ENCODE measurements at regions not wholly inside any gene's neighbourhood (a gene's known extent, or its start where the extent isn't known, plus 50 kb on each side); places are given as distances from the start of the nearest gene placed in this dataset.

- H3K36me3 Mint-ChIP-seq (ENCODE audit: unreplicated experiment), result peaks cover 5% of the 10 kb centered on the region
- DNase-seq, result no peak
- H3K4me3 Mint-ChIP-seq (ENCODE audit: unreplicated experiment), result no peak overlapping the region
- H3K4me1 Mint-ChIP-seq (ENCODE audit: low read depth, unreplicated experiment), result peaks cover 4% of the 10 kb centered on the region
- no peaks in the 10 kb centered on the region for H3K9me3 Mint-ChIP-seq (ENCODE audit: unreplicated experiment)
- peaks cover 1% of the 10 kb centered on the region for H3K27me3 Mint-ChIP-seq (ENCODE audit: unreplicated experiment)
- TF ChIP-seq, protein P1, sequence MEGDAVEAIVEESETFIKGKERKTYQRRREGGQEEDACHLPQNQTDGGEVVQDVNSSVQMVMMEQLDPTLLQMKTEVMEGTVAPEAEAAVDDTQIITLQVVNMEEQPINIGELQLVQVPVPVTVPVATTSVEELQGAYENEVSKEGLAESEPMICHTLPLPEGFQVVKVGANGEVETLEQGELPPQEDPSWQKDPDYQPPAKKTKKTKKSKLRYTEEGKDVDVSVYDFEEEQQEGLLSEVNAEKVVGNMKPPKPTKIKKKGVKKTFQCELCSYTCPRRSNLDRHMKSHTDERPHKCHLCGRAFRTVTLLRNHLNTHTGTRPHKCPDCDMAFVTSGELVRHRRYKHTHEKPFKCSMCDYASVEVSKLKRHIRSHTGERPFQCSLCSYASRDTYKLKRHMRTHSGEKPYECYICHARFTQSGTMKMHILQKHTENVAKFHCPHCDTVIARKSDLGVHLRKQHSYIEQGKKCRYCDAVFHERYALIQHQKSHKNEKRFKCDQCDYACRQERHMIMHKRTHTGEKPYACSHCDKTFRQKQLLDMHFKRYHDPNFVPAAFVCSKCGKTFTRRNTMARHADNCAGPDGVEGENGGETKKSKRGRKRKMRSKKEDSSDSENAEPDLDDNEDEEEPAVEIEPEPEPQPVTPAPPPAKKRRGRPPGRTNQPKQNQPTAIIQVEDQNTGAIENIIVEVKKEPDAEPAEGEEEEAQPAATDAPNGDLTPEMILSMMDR (IDR thresholded peaks at IDR 0.05; ENCODE audit: partially characterized antibody, unreplicated experiment), result no peak
- H3K27ac Mint-ChIP-seq (ENCODE audit: unreplicated experiment), result no peak overlapping the region
These were observed 123.9 kb upstream of the ABCA1 start for GRCh38 chr9:105051897-105052296.

GRCh38 chr9:105052346-105052745 lies 124.4 kb upstream of the ABCA1 start:
- TF ChIP-seq, protein P1 (IDR thresholded peaks at IDR 0.05; ENCODE audit: partially characterized antibody, unreplicated experiment), result no peak
- Mint-ChIP-seq H3K4me1 (ENCODE audit: low read depth, unreplicated experiment) (peaks cover 4% of the 10 kb centered on the region), H3K9me3 (ENCODE audit: unreplicated experiment) (no peaks in the 10 kb centered on the region), H3K27me3 (ENCODE audit: unreplicated experiment) (peaks cover 1% of the 10 kb centered on the region), H3K36me3 (ENCODE audit: unreplicated experiment) (peaks cover 5% of the 10 kb centered on the region), H3K4me3 (ENCODE audit: unreplicated experiment) (no peak overlapping the region), H3K27ac (ENCODE audit: unreplicated experiment) (no peak overlapping the region)
- DNase-seq, result no peak

GRCh38 chr9:105053209-105053652 lies 125.3 kb upstream of the ABCA1 start:
- Mint-ChIP-seq H3K27ac (ENCODE audit: unreplicated experiment) (no peak overlapping the region), H3K36me3 (ENCODE audit: unreplicated experiment) (peaks cover 5% of the 10 kb centered on the region), H3K4me1 (ENCODE audit: low read depth, unreplicated experiment) (peaks cover 4% of the 10 kb centered on the region), H3K9me3 (ENCODE audit: unreplicated experiment) (no peaks in the 10 kb centered on the region), H3K27me3 (ENCODE audit: unreplicated experiment) (peaks cover 1% of the 10 kb centered on the region), H3K4me3 (ENCODE audit: unreplicated experiment) (no peak overlapping the region)
- DNase-seq, result no peak
- TF ChIP-seq, protein P1 (IDR thresholded peaks at IDR 0.05; ENCODE audit: partially characterized antibody, unreplicated experiment), result no peak

DNA sequence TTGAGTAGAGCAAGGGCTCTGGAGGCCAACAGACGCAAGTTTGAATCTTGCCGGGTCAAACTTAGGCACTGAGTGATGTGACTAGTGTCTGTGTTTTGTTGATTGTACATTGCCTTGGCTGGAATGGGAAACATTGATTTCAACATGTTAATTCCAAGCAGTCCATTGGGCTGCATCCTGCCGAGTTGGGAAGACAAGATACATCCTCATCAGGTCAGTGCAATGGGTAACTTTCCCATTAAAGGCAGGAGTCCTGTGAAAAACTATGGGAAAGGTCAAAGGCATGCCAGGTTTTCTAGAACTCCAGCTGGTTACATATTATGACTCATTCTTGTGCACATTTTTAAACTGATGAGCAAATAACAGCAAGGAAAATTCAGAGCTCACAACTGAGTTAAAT lies 126.5 kb upstream of the ABCA1 start:
- peaks cover 5% of the 10 kb centered on the region for H3K36me3 Mint-ChIP-seq (ENCODE audit: unreplicated experiment)
- DNase-seq, result no peak
- TF ChIP-seq, protein P1 (IDR thresholded peaks at IDR 0.05; ENCODE audit: partially characterized antibody, unreplicated experiment), result no peak
- H3K27ac Mint-ChIP-seq (ENCODE audit: unreplicated experiment), result no peak overlapping the region
- H3K27me3 Mint-ChIP-seq (ENCODE audit: unreplicated experiment), result peaks cover 1% of the 10 kb centered on the region
- no peak overlapping the region for H3K4me3 Mint-ChIP-seq (ENCODE audit: unreplicated experiment)
- H3K4me1 Mint-ChIP-seq (ENCODE audit: low read depth, unreplicated experiment), result peaks cover 4% of the 10 kb centered on the region
- H3K9me3 Mint-ChIP-seq (ENCODE audit: unreplicated experiment), result no peaks in the 10 kb centered on the region

- H3K27me3 Mint-ChIP-seq (ENCODE audit: unreplicated experiment), result peaks cover 1% of the 10 kb centered on the region
- no peak overlapping the region for H3K4me3 Mint-ChIP-seq (ENCODE audit: unreplicated experiment)
- no peak overlapping the region for H3K27ac Mint-ChIP-seq (ENCODE audit: unreplicated experiment)
- H3K9me3 Mint-ChIP-seq (ENCODE audit: unreplicated experiment), result no peaks in the 10 kb centered on the region
- peaks cover 4% of the 10 kb centered on the region for H3K4me1 Mint-ChIP-seq (ENCODE audit: low read depth, unreplicated experiment)
- TF ChIP-seq, protein P1 (IDR thresholded peaks at IDR 0.05; ENCODE audit: partially characterized antibody, unreplicated experiment), result no peak
- no peak for DNase-seq
- peaks cover 10% of the 10 kb centered on the region for H3K36me3 Mint-ChIP-seq (ENCODE audit: unreplicated experiment)
These were observed 128.0 kb upstream of the ABCA1 start for GRCh38 chr9:105055917-105056316.

Measured in glutamatergic neuron (in vitro differentiated cells).